Small intestine (tissue), 7 donors: ENCODE measurements at regions not wholly inside any gene's neighbourhood (a gene's known extent, or its start where the extent isn't known, plus 50 kb on each side); places are given as distances from the start of the nearest gene placed in this dataset.

Source experiments
- DNase-seq, 2 donors: peaks; one replicate each; pipeline versions ENCODE4 v3.0.0 to v3.0.0-alpha.2; 2013
- FAIRE-seq: peaks from 2 replicates; lab custom pipeline; 2012; peaks lifted over from hg19 to GRCh38; lab: Jason Lieb, UNC
- H3K27ac ChIP-seq, 3 donors: one replicate each; pipeline ENCODE4 v1.5.1; 2013; ENCODE audit warnings: low read length in 2 of 3, mild to moderate bottlenecking in 2 of 3, control low read depth in 1 of 3, inconsistent platforms in 1 of 3, low read depth in 1 of 3, moderate library complexity in 1 of 3
- H3K27me3 ChIP-seq, 3 donors: one replicate each; pipeline ENCODE4 v1.6.1; 2013; ENCODE audit warnings: low read length in 3 of 3, inconsistent platforms in 1 of 3; ENCODE audit not compliant: control insufficient read depth in 3 of 3, insufficient read depth in 3 of 3
- H3K36me3 ChIP-seq, 3 donors: one replicate each; pipeline ENCODE4 v1.6.1; 2013; ENCODE audit warnings: low read length in 3 of 3, inconsistent platforms in 1 of 3, low read depth in 1 of 3, mild to moderate bottlenecking in 1 of 3, moderate library complexity in 1 of 3; ENCODE audit not compliant: control insufficient read depth in 3 of 3, insufficient read depth in 2 of 3
- H3K4me1 ChIP-seq, 3 donors: one replicate each; pipeline ENCODE4 v1.6.1; 2013; ENCODE audit warnings: low read length in 2 of 3, inconsistent platforms in 1 of 3, low read depth in 1 of 3, mild to moderate bottlenecking in 1 of 3, moderate library complexity in 1 of 3; ENCODE audit not compliant: control insufficient read depth in 3 of 3, insufficient read depth in 2 of 3
- H3K4me3 ChIP-seq, 3 donors: one replicate each; pipeline ENCODE4 v1.5.1; 2013; ENCODE audit warnings: low read length in 3 of 3, control low read depth in 1 of 3, inconsistent platforms in 1 of 3, low read depth in 1 of 3, mild to moderate bottlenecking in 1 of 3, moderate library complexity in 1 of 3
- H3K9me3 ChIP-seq, 2 donors: one replicate each; pipeline ENCODE4 v1.6.1; 2013; ENCODE audit warnings: low read depth in 1 of 2, low read length in 1 of 2; ENCODE audit not compliant: control insufficient read depth in 2 of 2, insufficient read depth in 1 of 2
- WGBS, 3 donors: extraction: QIAGEN DNeasy Blood & Tissue Kit; methylation state at CpG; one replicate each; pipeline ENCODE4 v1.1.7; 2013; 5-methylcytosine and 5-hydroxymethylcytosine counted together
- donor health status: healthy with polysubstance abuse.
- donor health status: control.
- donor health status: control.
- donor health status: Bipolar disorder and iron deficiency.
- donor health status: healthy.

GRCh38 chr3:194860725-194861124, 175.0 kb downstream of the FAM43A start:
- Histone ChIP-seq H3K36me3 (no peaks in the 10 kb centered on the region), H3K4me1 (peaks cover 0 to 12% (median 0%) of the 10 kb centered on the region in 3 donors), H3K9me3 (peaks cover 0 to 6% of the 10 kb centered on the region in 2 donors), H3K27ac (no peak overlapping the region), H3K4me3 (no peak overlapping the region), H3K27me3 (no peaks in the 10 kb centered on the region)
- FAIRE-seq: no peak
- DNase-seq: no peak
- WGBS, 3 donors: 77 to 89% (median 86%) methylated on average over 9 of the region's 9 CpGs

DNA sequence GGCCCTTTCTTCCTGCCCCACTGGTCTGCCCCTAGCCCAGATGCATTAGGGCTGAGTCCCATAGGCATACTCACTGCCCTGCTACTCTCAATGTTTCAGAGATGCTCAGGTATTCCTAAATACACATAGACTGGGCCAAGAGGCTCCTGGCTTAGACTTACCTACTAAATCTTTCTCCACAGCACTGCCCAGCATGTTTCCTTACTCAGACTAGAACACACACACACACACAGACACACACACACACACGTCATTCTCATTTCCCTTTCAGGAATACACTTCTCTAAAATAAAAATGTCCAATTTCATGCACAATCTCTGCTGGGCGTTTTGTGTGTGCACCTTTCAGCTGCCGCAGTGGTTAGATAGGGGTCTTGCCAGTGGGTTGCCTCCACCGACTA, 175.7 kb downstream of the FAM43A start:
- FAIRE-seq (no peak), DNase-seq (no peak)
- H3K9me3 ChIP-seq: peaks cover 0 to 6% of the 10 kb centered on the region in 2 donors
- no peak overlapping the region for H3K4me3 ChIP-seq
- H3K27ac ChIP-seq: no peak overlapping the region
- peaks cover 0 to 12% (median 0%) of the 10 kb centered on the region in 3 donors for H3K4me1 ChIP-seq
- no peaks in the 10 kb centered on the region for H3K36me3 ChIP-seq
- no peaks in the 10 kb centered on the region for H3K27me3 ChIP-seq
- WGBS, 3 donors: 83 to 85% (median 83%) methylated on average over 4 of the region's 4 CpGs

DNA sequence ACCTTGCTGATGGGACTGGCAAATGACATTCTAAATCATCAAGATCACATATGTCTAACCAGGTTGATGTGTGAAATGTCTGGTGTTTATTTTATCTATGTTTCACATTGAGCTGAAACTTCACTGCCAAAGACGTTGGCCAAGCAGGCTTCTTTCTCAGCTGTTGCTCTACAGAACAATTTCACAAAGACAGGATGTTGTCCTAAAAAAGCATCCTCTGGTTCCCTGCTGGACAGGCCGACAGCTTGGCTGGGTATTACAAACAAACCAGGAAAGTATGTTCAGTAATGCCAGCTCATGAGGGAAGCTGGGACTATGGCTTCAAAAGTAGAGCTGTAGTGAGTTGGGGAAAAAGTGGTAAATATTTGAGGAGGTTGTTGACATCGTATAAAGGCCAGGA, 179.4 kb downstream of the FAM43A start:
- Histone ChIP-seq H3K27me3 (no peaks in the 10 kb centered on the region), H3K4me1 (peaks cover 0 to 12% (median 1%) of the 10 kb centered on the region in 3 donors), H3K36me3 (no peaks in the 10 kb centered on the region), H3K9me3 (peaks cover 0 to 5% of the 10 kb centered on the region in 2 donors), H3K27ac (no peak overlapping the region), H3K4me3 (no peak overlapping the region)
- WGBS, 3 donors: 60 to 79% (median 78%) methylated on average over 3 of the region's 3 CpGs
- FAIRE-seq: no peak
- no peak for DNase-seq

- WGBS, 3 donors: 83 to 85% (median 85%) methylated on average over 2 of the region's 2 CpGs
- Histone ChIP-seq H3K27ac (no peak overlapping the region), H3K36me3 (no peaks in the 10 kb centered on the region), H3K9me3 (peaks cover 0 to 6% of the 10 kb centered on the region in 2 donors), H3K4me1 (peaks cover 0 to 12% (median 1%) of the 10 kb centered on the region in 3 donors), H3K27me3 (no peaks in the 10 kb centered on the region), H3K4me3 (no peak overlapping the region)
- FAIRE-seq (no peak), DNase-seq (no peak)
Observed at GRCh38 chr3:194865615-194866014, 179.9 kb downstream of the FAM43A start.

DNA sequence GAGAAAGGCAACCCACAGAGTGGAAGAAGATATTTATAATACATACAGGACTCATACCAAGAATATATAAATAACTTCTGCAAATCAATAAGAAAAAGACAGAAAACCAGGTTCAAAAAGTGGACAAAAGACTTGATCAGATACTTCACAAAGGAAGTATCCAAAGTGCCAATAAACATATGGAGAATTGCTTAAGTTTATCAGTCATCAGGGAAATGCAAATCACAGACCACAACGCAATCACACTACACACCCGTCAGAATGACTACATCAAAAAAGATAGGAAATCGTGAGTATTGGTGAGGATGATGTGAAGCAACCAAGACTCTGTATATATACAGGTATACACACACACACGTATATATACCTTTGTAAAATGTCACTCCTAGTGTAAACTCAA, 180.6 kb downstream of the FAM43A start:
- no peaks in the 10 kb centered on the region for H3K36me3 ChIP-seq
- H3K9me3 ChIP-seq: peaks cover 0 to 6% of the 10 kb centered on the region in 2 donors
- H3K4me3 ChIP-seq: no peak overlapping the region
- no peak for DNase-seq
- H3K27ac ChIP-seq: no peak overlapping the region
- H3K4me1 ChIP-seq: peaks cover 0 to 14% (median 1%) of the 10 kb centered on the region in 3 donors
- 60 to 76% (median 63%) methylated on average over 4 of the region's 4 CpGs for WGBS, 3 donors
- H3K27me3 ChIP-seq: no peaks in the 10 kb centered on the region
- no peak for FAIRE-seq

- Histone ChIP-seq H3K36me3 (no peaks in the 10 kb centered on the region), H3K4me3 (no peak overlapping the region), H3K27ac (peak overlapping the region in 2 of 3 donors; percentile 14 to 18), H3K9me3 (peaks cover 0 to 6% of the 10 kb centered on the region in 2 donors), H3K27me3 (no peaks in the 10 kb centered on the region), H3K4me1 (peaks cover 0 to 26% (median 4%) of the 10 kb centered on the region in 3 donors)
- FAIRE-seq (no peak), DNase-seq (peak; percentile 81 to 82)
- 8 to 38% (median 24%) methylated on average over 13 of the region's 13 CpGs for WGBS, 3 donors
Observed at GRCh38 chr3:194867270-194867983, 181.7 kb downstream of the FAM43A start.

- H3K4me3 ChIP-seq: no peak overlapping the region
- WGBS, 3 donors: 81 to 87% (median 84%) methylated on average over 10 to 11 of the region's 11 CpGs
- no peaks in the 10 kb centered on the region for H3K36me3 ChIP-seq
- peaks cover 0 to 28% (median 4%) of the 10 kb centered on the region in 3 donors for H3K4me1 ChIP-seq
- DNase-seq (no peak), FAIRE-seq (no peak)
- peaks cover 0 to 6% of the 10 kb centered on the region in 2 donors for H3K9me3 ChIP-seq
- H3K27me3 ChIP-seq: no peaks in the 10 kb centered on the region
- H3K27ac ChIP-seq: no peak overlapping the region
Observed at GRCh38 chr3:194868831-194869230, 183.1 kb downstream of the FAM43A start.

DNA sequence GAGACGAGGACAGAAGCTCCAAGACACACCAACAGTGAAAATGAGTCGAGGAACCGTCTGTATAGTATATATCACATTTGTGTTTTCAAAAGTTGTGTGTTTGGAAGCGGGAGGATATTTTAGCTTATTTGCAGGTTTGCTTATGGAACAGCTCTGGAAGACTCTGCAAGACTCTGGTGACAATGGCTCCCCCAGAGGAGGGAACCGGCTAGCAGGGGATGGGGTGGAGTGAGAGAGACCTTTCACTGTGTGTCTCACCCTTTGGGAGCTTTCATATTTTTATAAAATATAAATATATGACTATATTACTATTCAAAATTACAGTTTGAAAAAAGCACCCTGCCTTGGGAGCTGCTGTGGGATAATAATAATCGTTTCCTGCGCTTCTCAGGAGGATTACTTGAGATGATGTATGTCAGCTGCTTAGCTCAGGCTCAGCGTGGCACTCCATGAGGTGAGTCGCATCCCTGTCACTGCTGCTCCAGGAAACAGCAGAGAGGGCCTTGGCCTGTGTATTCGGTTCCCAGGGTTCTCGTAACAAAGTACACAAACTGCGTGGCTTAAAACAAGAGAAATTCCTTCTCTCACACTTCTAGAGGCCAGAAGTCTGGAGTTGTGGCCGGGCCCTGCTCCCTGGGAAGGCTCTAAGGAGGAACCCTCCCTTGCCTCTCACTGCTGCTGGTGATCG, 183.9 kb downstream of the FAM43A start:
- peaks cover 0 to 28% (median 4%) of the 10 kb centered on the region in 3 donors for H3K4me1 ChIP-seq
- WGBS, 3 donors: 89 to 90% (median 89%) methylated on average over 14 of the region's 14 CpGs
- H3K4me3 ChIP-seq: no peak overlapping the region
- DNase-seq: no peak
- H3K36me3 ChIP-seq: no peaks in the 10 kb centered on the region
- H3K27ac ChIP-seq: no peak overlapping the region
- H3K9me3 ChIP-seq: peaks cover 0 to 6% of the 10 kb centered on the region in 2 donors
- FAIRE-seq: no peak
- no peaks in the 10 kb centered on the region for H3K27me3 ChIP-seq
